Suprapubic skin (tissue), 4 donors: ENCODE measurements at regions not wholly inside any gene's neighbourhood (a gene's known extent, or its start where the extent isn't known, plus 50 kb on each side); places are given as distances from the start of the nearest gene placed in this dataset.
"Not testable (repeated sequence)": the region's sequence is repeated elsewhere in the genome, so short reads cannot be mapped to it uniquely, and the experiment has no call there.

ENCODE experiments used
- DNase-seq, 2 donors: peaks; one replicate each; pipeline ENCODE4 v3.0.0-alpha.2; 2019; ENCODE audit warnings: low spot score in 2 of 2
- H3K27ac ChIP-seq: fragments of 200-600 bp; sonication (generic); one replicate; pipeline ENCODE4 v1.5.1; 2019
- H3K27me3 ChIP-seq: fragments of 200-600 bp; sonication (generic); one replicate; pipeline ENCODE4 v1.5.1; 2019
- H3K36me3 ChIP-seq: fragments of 200-600 bp; sonication (generic); one replicate; pipeline ENCODE4 v1.5.1; 2019
- H3K4me1 ChIP-seq: fragments of 200-600 bp; sonication (generic); one replicate; pipeline ENCODE4 v1.5.1; 2019
- H3K4me3 ChIP-seq: fragments of 200-600 bp; sonication (generic); one replicate; pipeline ENCODE4 v1.5.1; 2019; ENCODE audit warnings: mild to moderate bottlenecking
- H3K9me3 ChIP-seq: fragments of 200-600 bp; sonication (generic); one replicate; pipeline ENCODE4 v1.5.1; 2019
- EP300 ChIP-seq: sonication (generic); formaldehyde crosslinking; IDR thresholded peaks from one replicate; pipeline ENCODE4 v1.6.1; 2017; ENCODE audit warnings: antibody characterized with exemption
- POLR2A ChIP-seq, 2 donors: fragments of 450-650 bp; IDR thresholded peaks; one replicate each; pipeline ENCODE4 v1.6.1; 2017; ENCODE audit warnings: antibody characterized with exemption in 2 of 2, mild to moderate bottlenecking in 2 of 2, moderate library complexity in 2 of 2
- POLR2AphosphoS5 ChIP-seq, 3 donors: sonication (generic); formaldehyde crosslinking; IDR thresholded peaks; one replicate each; pipeline ENCODE4 v1.6.1; 2017; ENCODE audit warnings: antibody characterized with exemption in 3 of 3
- WGBS: methylation state at CpG from one replicate; pipeline ENCODE4 v1.1.5; 2018; 5-methylcytosine and 5-hydroxymethylcytosine counted together
- TF ChIP-seq, protein P1 (sequence below), 2 donors: fragments of 200-600 bp in 1 of 2; fragments of 450-650 bp in 1 of 2; sonication (generic) in 1 of 2; IDR thresholded peaks; one replicate each; pipeline ENCODE4 v1.5.1; 2016 to 2019; ENCODE audit warnings: antibody characterized with exemption in 2 of 2, mild to moderate bottlenecking in 1 of 2, moderate library complexity in 1 of 2

DNA sequence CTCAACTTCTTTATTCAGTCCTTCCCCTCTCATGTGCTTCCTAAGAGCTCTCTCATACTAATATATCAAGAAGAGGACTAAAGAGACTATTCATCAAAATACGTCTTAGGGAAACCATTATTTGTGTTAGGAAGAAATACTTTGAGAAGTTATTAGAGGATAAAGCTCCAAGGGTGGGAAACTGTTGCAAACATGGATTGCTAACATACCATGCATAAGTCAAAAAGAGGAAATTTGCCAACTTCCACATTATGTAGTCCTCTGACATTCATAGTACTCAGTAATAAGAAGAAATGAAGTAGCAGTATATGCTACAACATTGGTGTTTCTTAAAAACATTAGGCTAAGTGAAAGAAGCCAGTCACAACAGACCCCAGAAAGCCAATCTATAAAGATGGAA lies 128.8 kb upstream of the CLEC14A start:
- Histone ChIP-seq H3K27ac (no peak overlapping the region), H3K9me3 (no peaks in the 10 kb centered on the region), H3K36me3 (no peaks in the 10 kb centered on the region), H3K4me1 (no peaks in the 10 kb centered on the region), H3K27me3 (no peaks in the 10 kb centered on the region), H3K4me3 (no peak overlapping the region)
- WGBS = 82% methylated on average over 1 of the region's 1 CpG
- TF ChIP-seq EP300 (no peak), POLR2A (IDR thresholded peaks at IDR 0.05) (no peak), POLR2AphosphoS5 (IDR thresholded peaks at IDR 0.05) (no peak)
- TF ChIP-seq, protein P1, sequence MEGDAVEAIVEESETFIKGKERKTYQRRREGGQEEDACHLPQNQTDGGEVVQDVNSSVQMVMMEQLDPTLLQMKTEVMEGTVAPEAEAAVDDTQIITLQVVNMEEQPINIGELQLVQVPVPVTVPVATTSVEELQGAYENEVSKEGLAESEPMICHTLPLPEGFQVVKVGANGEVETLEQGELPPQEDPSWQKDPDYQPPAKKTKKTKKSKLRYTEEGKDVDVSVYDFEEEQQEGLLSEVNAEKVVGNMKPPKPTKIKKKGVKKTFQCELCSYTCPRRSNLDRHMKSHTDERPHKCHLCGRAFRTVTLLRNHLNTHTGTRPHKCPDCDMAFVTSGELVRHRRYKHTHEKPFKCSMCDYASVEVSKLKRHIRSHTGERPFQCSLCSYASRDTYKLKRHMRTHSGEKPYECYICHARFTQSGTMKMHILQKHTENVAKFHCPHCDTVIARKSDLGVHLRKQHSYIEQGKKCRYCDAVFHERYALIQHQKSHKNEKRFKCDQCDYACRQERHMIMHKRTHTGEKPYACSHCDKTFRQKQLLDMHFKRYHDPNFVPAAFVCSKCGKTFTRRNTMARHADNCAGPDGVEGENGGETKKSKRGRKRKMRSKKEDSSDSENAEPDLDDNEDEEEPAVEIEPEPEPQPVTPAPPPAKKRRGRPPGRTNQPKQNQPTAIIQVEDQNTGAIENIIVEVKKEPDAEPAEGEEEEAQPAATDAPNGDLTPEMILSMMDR (IDR thresholded peaks at IDR 0.05) = no peak
- DNase-seq = no peak

DNA sequence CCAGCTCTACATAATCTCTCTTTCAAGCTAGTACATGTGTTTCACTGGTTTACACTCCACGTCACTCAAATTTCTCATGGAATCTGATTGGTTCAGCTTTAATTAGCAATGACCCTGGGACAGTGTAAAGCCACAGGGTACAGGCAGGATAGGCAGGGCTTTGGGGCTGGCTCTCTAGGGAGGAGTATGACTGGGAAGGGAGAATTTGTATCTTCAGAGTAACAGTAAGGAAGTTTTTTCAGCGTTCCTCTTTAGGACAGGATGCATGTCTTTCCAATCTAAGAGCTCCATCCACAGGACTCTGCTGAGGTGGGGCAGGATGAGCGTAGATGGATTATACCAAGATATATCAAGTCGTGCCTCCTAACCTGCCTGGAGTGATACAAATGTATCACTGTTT lies 112.0 kb upstream of the CLEC14A start:
- TF ChIP-seq POLR2AphosphoS5 (IDR thresholded peaks at IDR 0.05) (no peak), EP300 (no peak), POLR2A (IDR thresholded peaks at IDR 0.05) (no peak)
- TF ChIP-seq, protein P1 (IDR thresholded peaks at IDR 0.05) = no peak
- H3K36me3 ChIP-seq = no peaks in the 10 kb centered on the region
- 75% methylated on average over 4 of the region's 4 CpGs for WGBS
- H3K27ac ChIP-seq = no peak overlapping the region
- no peaks in the 10 kb centered on the region for H3K27me3 ChIP-seq
- H3K4me1 ChIP-seq = no peaks in the 10 kb centered on the region
- no peaks in the 10 kb centered on the region for H3K9me3 ChIP-seq
- no peak for DNase-seq
- H3K4me3 ChIP-seq = no peak overlapping the region

DNA sequence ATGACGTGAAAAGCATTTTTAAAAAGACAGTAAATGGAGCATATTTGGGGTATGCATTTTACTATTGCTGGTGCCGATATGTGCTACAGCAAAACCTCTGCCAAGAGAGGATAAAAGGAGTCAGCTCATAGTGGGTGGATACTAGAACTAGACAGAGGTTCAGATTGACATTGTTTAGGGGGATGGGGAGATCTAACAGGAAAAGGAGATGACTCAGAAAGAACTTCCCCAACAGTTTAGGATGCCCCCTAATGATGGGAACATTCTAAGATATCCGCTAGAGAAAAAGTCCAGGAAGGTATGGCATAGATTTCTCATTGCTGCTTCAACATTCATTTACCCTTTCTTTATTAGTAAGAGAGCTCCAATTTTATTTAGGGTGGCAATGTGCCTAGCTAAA lies 110.5 kb upstream of the CLEC14A start:
- Histone ChIP-seq H3K27ac (no peak overlapping the region), H3K4me1 (no peaks in the 10 kb centered on the region), H3K27me3 (no peaks in the 10 kb centered on the region), H3K36me3 (no peaks in the 10 kb centered on the region), H3K9me3 (no peaks in the 10 kb centered on the region), H3K4me3 (no peak overlapping the region)
- 79% methylated on average over 3 of the region's 3 CpGs for WGBS
- DNase-seq = no peak
- TF ChIP-seq POLR2A (IDR thresholded peaks at IDR 0.05) (no peak), POLR2AphosphoS5 (IDR thresholded peaks at IDR 0.05) (no peak), EP300 (no peak)
- TF ChIP-seq, protein P1 (IDR thresholded peaks at IDR 0.05) = no peak

DNA sequence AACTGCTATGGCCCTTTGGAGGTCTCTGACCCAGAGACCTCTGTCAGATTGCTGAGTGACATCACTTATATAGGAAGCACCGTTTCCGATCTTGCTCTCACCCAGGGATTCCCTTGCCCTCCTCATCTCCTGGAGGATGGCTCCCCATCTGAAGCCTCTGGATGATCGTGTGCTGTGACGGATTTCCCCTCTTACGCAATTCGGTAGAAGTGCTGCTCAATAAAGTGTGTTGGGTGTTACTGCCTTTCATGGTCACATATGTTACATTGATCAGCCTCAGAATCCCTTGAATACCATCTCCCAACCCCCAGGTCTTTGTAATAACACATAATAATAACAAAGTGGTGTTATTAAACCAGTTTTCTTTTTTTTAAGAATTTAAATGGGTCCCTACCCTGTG lies 107.3 kb upstream of the CLEC14A start:
- no peaks in the 10 kb centered on the region for H3K27me3 ChIP-seq
- 92% methylated on average over 6 of the region's 6 CpGs for WGBS
- TF ChIP-seq POLR2A (IDR thresholded peaks at IDR 0.05) = no peak
- TF ChIP-seq, protein P1 (IDR thresholded peaks at IDR 0.05) = no peak
- TF ChIP-seq POLR2AphosphoS5 (IDR thresholded peaks at IDR 0.05) = no peak
- TF ChIP-seq EP300 = no peak
- no peaks in the 10 kb centered on the region for H3K9me3 ChIP-seq
- no peak overlapping the region for H3K4me3 ChIP-seq
- H3K27ac ChIP-seq = no peak overlapping the region
- no peak for DNase-seq
- no peaks in the 10 kb centered on the region for H3K36me3 ChIP-seq
- H3K4me1 ChIP-seq = no peaks in the 10 kb centered on the region

DNA sequence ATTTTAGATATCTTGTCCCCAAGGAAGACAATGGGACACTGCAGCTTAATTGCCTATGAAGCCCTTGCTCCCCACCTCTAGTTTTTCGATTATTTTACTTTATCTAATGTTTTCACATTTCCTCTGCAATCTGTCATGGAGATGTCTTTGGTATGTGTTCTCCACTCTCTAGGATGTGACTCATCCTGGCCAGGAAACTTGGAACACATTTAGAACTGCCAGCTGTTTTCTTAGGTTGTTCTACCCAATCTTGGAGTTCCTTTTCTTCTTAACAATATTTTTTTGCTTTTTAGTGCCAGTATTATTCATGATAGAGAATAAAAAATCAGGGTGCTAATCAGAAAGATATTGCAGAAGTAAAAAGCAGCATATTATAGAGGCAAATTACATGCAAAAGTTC lies 101.7 kb upstream of the CLEC14A start:
- Histone ChIP-seq H3K36me3 (no peaks in the 10 kb centered on the region), H3K4me1 (no peaks in the 10 kb centered on the region), H3K4me3 (no peak overlapping the region), H3K9me3 (peaks cover 9% of the 10 kb centered on the region), H3K27ac (no peak overlapping the region), H3K27me3 (no peaks in the 10 kb centered on the region)
- DNase-seq = no peak
- 50% methylated on average over 1 of the region's 1 CpG for WGBS
- TF ChIP-seq POLR2A (IDR thresholded peaks at IDR 0.05) (no peak), POLR2AphosphoS5 (IDR thresholded peaks at IDR 0.05) (no peak), EP300 (no peak)
- TF ChIP-seq, protein P1 (IDR thresholded peaks at IDR 0.05) = no peak

DNA sequence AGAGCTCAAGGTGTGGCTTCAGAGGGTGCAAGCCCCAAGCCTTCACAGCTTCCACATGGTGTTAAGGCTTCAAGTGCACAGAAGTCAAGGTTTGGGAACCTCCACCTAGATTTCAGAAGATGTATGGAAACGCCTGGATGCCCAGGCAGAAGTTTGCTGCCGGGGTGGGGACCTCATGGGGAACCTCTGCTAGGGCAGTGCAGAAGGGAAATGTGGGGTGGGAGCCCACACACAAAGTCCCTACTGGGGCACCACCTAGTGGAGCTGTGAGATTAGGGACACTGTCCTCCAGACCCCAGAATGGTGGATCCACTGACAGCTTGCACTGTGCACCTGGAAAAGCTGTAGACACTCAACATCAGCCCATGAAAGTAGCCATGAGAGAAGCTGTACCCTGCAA lies 99.6 kb upstream of the CLEC14A start:
- not testable (repeated sequence) for H3K4me3 ChIP-seq, H3K36me3 ChIP-seq, H3K9me3 ChIP-seq, H3K27me3 ChIP-seq, H3K27ac ChIP-seq, DNase-seq, H3K4me1 ChIP-seq
- WGBS = 90% methylated on average over 2 of the region's 2 CpGs
